Panc1 (cell line): ENCODE measurements at regions not wholly inside any gene's neighbourhood (a gene's known extent, or its start where the extent isn't known, plus 50 kb on each side); places are given as distances from the start of the nearest gene placed in this dataset.

ENCODE experiments used
- ATAC-seq: fragments of 200-7000 bp; cut with Tn5 transposase; 2 replicates; pipeline ENCODE4 v1.9.1; 2020; ENCODE audit warnings: mild to moderate bottlenecking, moderate library complexity
- BruUV-seq: library from RNA; stranded (reverse); fragments of 400-500 nt; replicated peaks from 2 replicates; lab custom pipeline; 2021; lab: Mats Ljungman, UMichigan
- CTCF ChIA-PET: fragments of 300-600 bp; sonication (Branson Sonifier 250); formaldehyde crosslinking; loops from one replicate; lab custom pipeline; 2022; ENCODE audit warnings: antibody characterized with exemption; lab: Charles Lee
- POLR2A ChIA-PET: fragments of 300-600 bp; sonication (Branson Sonifier 250); formaldehyde crosslinking; loops from one replicate; lab custom pipeline; 2022; ENCODE audit warnings: antibody characterized with exemption; lab: Charles Lee
- DNase-seq: peaks from one replicate; pipeline ENCODE4 v3.0.0-alpha.2; 2010; ENCODE audit warnings: low read depth, low spot score
- H3K27ac ChIP-seq: 2 replicates; pipeline ENCODE4 v1.5.1; 2011; ENCODE audit warnings: mild to moderate bottlenecking, low read length, inconsistent platforms
- H3K27me3 ChIP-seq: fragments of 200-500 bp; sonication (Bioruptor generic); 2 replicates; pipeline ENCODE4 v1.6.0; 2014; ENCODE audit warnings: low read length, inconsistent platforms; ENCODE audit not compliant: control insufficient read depth, insufficient read depth
- H3K36me3 ChIP-seq: fragments of 200-500 bp; sonication (Bioruptor generic); 2 replicates; pipeline ENCODE4 v1.5.1; 2014; ENCODE audit warnings: inconsistent platforms, mild to moderate bottlenecking, low read length, moderate library complexity; ENCODE audit not compliant: control insufficient read depth, insufficient read depth
- H3K4me1 ChIP-seq: 2 replicates; pipeline ENCODE4 v1.5.1; 2011; ENCODE audit warnings: inconsistent platforms, mild to moderate bottlenecking, low read length, moderate library complexity; ENCODE audit not compliant: control insufficient read depth, insufficient read depth
- H3K4me3 ChIP-seq, 2 experiments: 2 replicates each; pipeline ENCODE4 v1.5.1; 2011 to 2012; ENCODE audit warnings: low read depth in 2 of 2, low read length in 2 of 2, mild to moderate bottlenecking in 2 of 2, inconsistent platforms in 1 of 2, moderate library complexity in 1 of 2
- H3K9me3 ChIP-seq: fragments of 200-500 bp; sonication (Bioruptor generic); 2 replicates; pipeline ENCODE4 v1.5.1; 2014; ENCODE audit warnings: low read depth, mild to moderate bottlenecking, inconsistent platforms, low read length, moderate library complexity; ENCODE audit not compliant: control insufficient read depth, insufficient read depth
- CTCF ChIP-seq: fragments of 450-650 bp; IDR thresholded peaks from 2 replicates; pipeline ENCODE4 v1.5.1; 2017; ENCODE audit warnings: mild to moderate bottlenecking
- POLR2AphosphoS5 ChIP-seq: IDR thresholded peaks from 2 replicates; pipeline ENCODE4 v1.6.1; 2012; ENCODE audit warnings: mild to moderate bottlenecking, low read depth, low read length, moderate library complexity
- REST ChIP-seq, 2 experiments: IDR thresholded peaks; 2 replicates each; pipeline ENCODE4 v1.6.1; 2011 to 2012; ENCODE audit warnings: low read depth in 2 of 2, control low read depth in 1 of 2, low read length in 1 of 2, mild to moderate bottlenecking in 1 of 2, moderate library complexity in 1 of 2; ENCODE audit not compliant: insufficient read depth in 1 of 2
- SIN3A ChIP-seq: IDR thresholded peaks from 2 replicates; pipeline ENCODE4 v1.6.1; 2012; ENCODE audit warnings: low read depth, mild to moderate bottlenecking, low read length, moderate library complexity, borderline replicate concordance; ENCODE audit not compliant: insufficient read depth
- TCF7L2 ChIP-seq: IDR thresholded peaks from 2 replicates; pipeline ENCODE4 v1.6.1; 2011; ENCODE audit warnings: mild to moderate bottlenecking, low read depth, low read length, inconsistent platforms
- in situ Hi-C: cut with HindIII; loops from 2 replicates; pipeline ENCODE4 v1.10.0; 2016; ENCODE audit warnings: low sequenced_read_pairs, low pct_unique_long_range_greater_than_20kb
- intact Hi-C: fragments of 100-400 bp; cut with micrococcal nuclease; formaldehyde crosslinking; loops from one replicate; pipeline ENCODE4 v1.10.0; 2022; ENCODE audit not compliant: unreplicated experiment

GRCh38 chr1:116256286-116256649 is 116.8 kb upstream of the ATP1A1 start:
- H3K4me1 ChIP-seq, result no peaks in the 10 kb centered on the region
- no peak overlapping the region for H3K4me3 ChIP-seq
- H3K36me3 ChIP-seq, result no peaks in the 10 kb centered on the region
- no peak for TF ChIP-seq TCF7L2
- no peak for TF ChIP-seq SIN3A
- TF ChIP-seq POLR2AphosphoS5, result no peak
- TF ChIP-seq CTCF, result no peak
- no peak for TF ChIP-seq REST (IDR thresholded peaks at IDR 0.05; ENCODE audit: insufficient read depth in 1 of 2, low read depth in 2 of 2, low read length in 1 of 2)
- POLR2A ChIA-PET, result no interaction called here
- in situ Hi-C loops, result no loop called here
- H3K9me3 ChIP-seq, result no peaks in the 10 kb centered on the region
- H3K27me3 ChIP-seq, result no peaks in the 10 kb centered on the region; the same call in 1 of the 2 replicates
- BruUV-seq, result no TSS peak
- CTCF ChIA-PET, result no interaction called here
- intact Hi-C loops, result no loop called here
- ATAC-seq (no peak), DNase-seq (no peak)
- no peak overlapping the region for H3K27ac ChIP-seq

DNA sequence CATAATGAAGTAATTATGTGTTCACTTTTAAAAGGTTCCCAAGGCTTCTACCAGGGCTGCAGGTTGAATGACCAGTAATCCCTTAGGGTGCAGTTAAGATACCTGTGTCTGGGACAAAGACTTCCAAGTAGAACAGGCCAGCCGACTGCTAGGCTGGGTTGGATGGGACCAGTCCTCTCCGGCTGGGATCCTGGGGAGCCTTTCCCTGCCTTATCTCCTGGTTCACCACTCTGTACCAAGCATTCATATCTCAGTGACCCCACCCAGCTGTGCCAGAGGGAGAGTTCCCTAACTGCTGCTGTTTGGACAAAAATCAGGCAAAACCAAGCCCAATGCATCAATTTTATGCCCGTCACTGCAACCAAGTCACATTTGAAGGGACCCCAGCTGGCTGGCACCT is 116.2 kb upstream of the ATP1A1 start:
- Histone ChIP-seq H3K36me3 (no peaks in the 10 kb centered on the region), H3K4me1 (no peaks in the 10 kb centered on the region), H3K4me3 (no peak overlapping the region), H3K27me3 (no peaks in the 10 kb centered on the region; the same call in 1 of the 2 replicates), H3K27ac (no peak overlapping the region), H3K9me3 (no peaks in the 10 kb centered on the region)
- in situ Hi-C loops (no loop called here), intact Hi-C loops (no loop called here)
- TF ChIP-seq TCF7L2, result no peak
- TF ChIP-seq CTCF, result no peak
- TF ChIP-seq REST (IDR thresholded peaks at IDR 0.05; ENCODE audit: insufficient read depth in 1 of 2, low read depth in 2 of 2, low read length in 1 of 2), result no peak
- no peak for TF ChIP-seq POLR2AphosphoS5
- TF ChIP-seq SIN3A, result no peak
- no TSS peak for BruUV-seq
- POLR2A ChIA-PET, result no interaction called here
- ATAC-seq (no peak), DNase-seq (no peak)
- CTCF ChIA-PET, result no interaction called here
